DND-41 (cell line): ENCODE measurements at regions not wholly inside any gene's neighbourhood (a gene's known extent, or its start where the extent isn't known, plus 50 kb on each side); places are given as distances from the start of the nearest gene placed in this dataset.

Experiments
- ATAC-seq: fragments of 200-7000 bp; cut with Tn5 transposase; 3 replicates; pipeline ENCODE4 v1.9.1; 2021; ENCODE audit warnings: low read depth; ENCODE audit not compliant: insufficient read depth
- DNase-seq: peaks from one replicate; pipeline ENCODE4 v3.0.0-alpha.2; 2020
- H2AFZ ChIP-seq: 2 replicates; pipeline ENCODE4 v1.6.0; 2012; ENCODE audit warnings: low read depth, low read length
- H3K27ac ChIP-seq: 2 replicates; pipeline ENCODE4 v1.5.1; 2012; ENCODE audit warnings: low read length, inconsistent platforms
- H3K27me3 ChIP-seq: fragments of 200-600 bp; sonication (generic); 2 replicates; pipeline ENCODE4 v1.6.0; 2012; ENCODE audit warnings: low read length, mild to moderate bottlenecking, inconsistent platforms; ENCODE audit not compliant: insufficient read depth, poor library complexity
- H3K36me3 ChIP-seq: 2 replicates; pipeline ENCODE4 v1.5.1; 2012; ENCODE audit warnings: low read length, inconsistent platforms; ENCODE audit not compliant: insufficient read depth
- H3K4me1 ChIP-seq: 2 replicates; pipeline ENCODE4 v1.5.1; 2012; ENCODE audit warnings: mild to moderate bottlenecking, low read length; ENCODE audit not compliant: insufficient read depth
- H3K4me2 ChIP-seq: 2 replicates; pipeline ENCODE4 v1.6.0; 2012; ENCODE audit warnings: mild to moderate bottlenecking, moderate library complexity, low read length, inconsistent platforms; ENCODE audit not compliant: insufficient read depth
- H3K4me3 ChIP-seq, 2 experiments: fragments of 200-600 bp in 1 of 2; shearing (Covaris generic) in 1 of 2; 2 replicates each; pipeline ENCODE4 v1.5.1; 2012 to 2016; ENCODE audit warnings: inconsistent platforms in 2 of 2, low read length in 2 of 2, mild to moderate bottlenecking in 2 of 2, low read depth in 1 of 2, moderate library complexity in 1 of 2
- H3K79me2 ChIP-seq: 2 replicates; pipeline ENCODE4 v1.6.0; 2012; ENCODE audit warnings: low read length, inconsistent platforms; ENCODE audit not compliant: insufficient read depth
- H3K9ac ChIP-seq: 2 replicates; pipeline ENCODE4 v1.6.0; 2012; ENCODE audit warnings: low read depth, mild to moderate bottlenecking, inconsistent platforms, low read length, moderate library complexity
- H3K9me3 ChIP-seq: 2 replicates; pipeline ENCODE4 v1.5.1; 2012; ENCODE audit warnings: low read length, moderate library complexity, mild to moderate bottlenecking, inconsistent platforms; ENCODE audit not compliant: insufficient read depth, severe bottlenecking
- H4K20me1 ChIP-seq: 2 replicates; pipeline ENCODE4 v1.6.0; 2012; ENCODE audit warnings: low read length; ENCODE audit not compliant: insufficient read depth
- CTCF ChIP-seq: IDR thresholded peaks from 2 replicates; pipeline ENCODE4 v1.5.1; 2012; ENCODE audit warnings: borderline replicate concordance, low read length, moderate library complexity, mild to moderate bottlenecking; ENCODE audit not compliant: poor library complexity, severe bottlenecking; ENCODE audit errors: extremely low read depth
- EZH2 ChIP-seq: IDR thresholded peaks from 3 replicates; pipeline ENCODE4 v1.6.1; 2012; ENCODE audit warnings: borderline replicate concordance, low read depth, mild to moderate bottlenecking, moderate library complexity, low read length, inconsistent platforms; ENCODE audit not compliant: severe bottlenecking

- Histone ChIP-seq H3K4me3 (no peak overlapping the region), H3K27ac (no peak overlapping the region), H3K27me3 (no peaks in the 10 kb centered on the region), H3K9ac (no peak overlapping the region), H3K79me2 (no peaks in the 10 kb centered on the region), H3K36me3 (no peaks in the 10 kb centered on the region), H3K9me3 (no peaks in the 10 kb centered on the region), H4K20me1 (no peaks in the 10 kb centered on the region), H2AFZ (no peak overlapping the region), H3K4me2 (no peak overlapping the region), H3K4me1 (no peaks in the 10 kb centered on the region)
- TF ChIP-seq EZH2 (no peak), CTCF (no peak)
- no peak for DNase-seq
- ATAC-seq = no peak
These were observed 176.2 kb upstream of the ANKRD28 start for GRCh38 chr3:15973940-15974339.

DNA sequence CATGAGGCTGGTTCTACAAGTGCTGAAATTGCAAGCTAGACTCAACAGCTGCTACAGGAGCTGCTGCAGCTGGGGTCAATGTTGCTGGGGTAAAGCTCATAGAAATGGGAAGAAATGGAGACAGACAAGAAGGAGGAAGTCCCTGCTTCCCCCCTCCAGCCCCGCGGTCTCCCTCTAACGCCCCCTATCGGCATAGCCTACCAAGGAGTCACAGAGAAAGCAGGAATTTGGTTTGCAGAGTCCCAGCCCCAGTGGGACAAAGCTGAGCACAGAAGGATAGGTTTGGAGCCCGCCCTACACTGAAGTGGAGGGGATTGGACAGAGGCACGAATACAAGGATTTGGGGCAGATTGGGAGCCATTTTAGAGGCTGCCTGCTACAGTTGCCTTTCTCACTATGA is 176.9 kb upstream of the ANKRD28 start:
- H3K4me1 ChIP-seq = no peaks in the 10 kb centered on the region
- H3K79me2 ChIP-seq = no peaks in the 10 kb centered on the region
- H3K27ac ChIP-seq = no peak overlapping the region
- no peak overlapping the region for H3K4me3 ChIP-seq
- H2AFZ ChIP-seq = no peak overlapping the region
- H3K4me2 ChIP-seq = no peak overlapping the region
- ATAC-seq (no peak), DNase-seq (no peak)
- no peaks in the 10 kb centered on the region for H4K20me1 ChIP-seq
- TF ChIP-seq EZH2 = no peak
- peak; percentile 29 for TF ChIP-seq CTCF
- H3K9ac ChIP-seq = no peak overlapping the region
- no peaks in the 10 kb centered on the region for H3K27me3 ChIP-seq
- no peaks in the 10 kb centered on the region for H3K36me3 ChIP-seq
- H3K9me3 ChIP-seq = no peaks in the 10 kb centered on the region

DNA sequence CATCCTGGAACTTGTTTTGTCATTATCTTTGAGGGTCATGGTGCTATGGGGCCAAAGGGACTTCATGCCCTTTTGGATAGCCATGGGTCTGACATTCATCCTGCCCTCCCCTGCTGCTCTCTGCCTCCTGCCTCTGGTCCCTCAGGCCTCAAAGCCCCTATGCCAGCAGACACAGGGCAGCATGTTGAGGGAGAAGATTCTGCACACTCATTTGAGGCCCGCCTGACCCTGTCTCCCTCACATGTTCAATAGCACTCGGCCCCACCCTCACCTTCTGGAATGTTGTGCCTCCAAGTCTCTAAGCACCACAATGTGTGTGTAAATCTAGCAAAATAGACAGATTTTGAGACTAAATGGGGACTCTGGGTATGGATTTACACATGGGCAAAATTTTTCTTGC is 178.7 kb upstream of the ANKRD28 start:
- Histone ChIP-seq H3K4me3 (no peak overlapping the region), H3K27ac (no peak overlapping the region), H3K4me2 (no peak overlapping the region)

More for the DNA sequence above, 178.7 kb upstream of the ANKRD28 start:
- Histone ChIP-seq H3K9me3 (no peaks in the 10 kb centered on the region), H3K27me3 (no peaks in the 10 kb centered on the region), H3K79me2 (no peaks in the 10 kb centered on the region), H3K36me3 (no peaks in the 10 kb centered on the region), H2AFZ (no peak overlapping the region), H3K4me1 (no peaks in the 10 kb centered on the region), H3K9ac (no peak overlapping the region), H4K20me1 (no peaks in the 10 kb centered on the region)
- TF ChIP-seq CTCF (no peak), EZH2 (no peak)
- ATAC-seq = no peak
- DNase-seq = no peak
